ENCODE measurements at regions not wholly inside any gene's neighbourhood (a gene's known extent, or its start where the extent isn't known, plus 50 kb on each side); places are given as distances from the start of the nearest gene placed in this dataset.

DNA sequence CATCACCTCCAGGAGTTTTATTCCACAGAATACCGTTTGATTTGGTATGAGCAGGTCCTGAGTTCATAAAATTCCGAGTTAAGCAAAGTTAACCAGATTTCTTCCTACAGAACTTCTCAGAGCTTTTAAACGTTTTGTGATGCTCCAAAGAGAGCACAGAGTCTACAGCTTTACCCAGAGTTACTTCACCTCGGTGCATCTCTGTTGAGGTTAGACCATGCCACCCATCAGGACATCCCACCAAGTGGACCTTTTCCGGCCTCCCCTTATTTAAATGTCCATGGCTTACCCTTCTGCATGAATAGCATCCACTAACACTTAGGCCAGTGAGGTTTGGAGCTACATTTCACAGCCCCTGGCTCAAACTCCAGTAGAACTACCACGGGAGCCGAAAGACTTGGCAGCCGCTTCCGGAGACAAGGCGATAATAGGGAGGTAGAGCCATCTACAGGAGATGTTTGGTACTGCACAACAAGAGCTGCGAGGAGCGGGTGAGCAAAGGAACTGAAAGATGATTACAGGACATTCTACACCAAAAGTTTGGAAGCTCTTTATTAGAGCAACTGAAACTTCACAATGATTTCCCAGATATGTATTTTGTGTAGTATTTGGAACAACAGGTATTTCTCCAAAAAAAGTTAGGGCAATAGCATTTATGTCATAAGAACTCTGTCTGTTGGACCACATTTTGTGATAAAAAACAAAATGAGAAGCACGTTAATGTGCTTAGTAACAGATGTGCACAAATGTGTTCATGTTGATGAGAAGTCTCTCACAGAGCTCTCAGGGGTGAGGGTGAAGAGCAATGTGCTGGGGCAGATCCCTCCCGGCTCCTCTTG lies 174.7 kb downstream of the HERPUD2 start:
- no peak overlapping the region for H3K4me3 ChIP-seq (ENCODE audit: low read depth, low read length)
- peak; percentile 75 for DNase-seq (ENCODE audit: low read depth)

DNA sequence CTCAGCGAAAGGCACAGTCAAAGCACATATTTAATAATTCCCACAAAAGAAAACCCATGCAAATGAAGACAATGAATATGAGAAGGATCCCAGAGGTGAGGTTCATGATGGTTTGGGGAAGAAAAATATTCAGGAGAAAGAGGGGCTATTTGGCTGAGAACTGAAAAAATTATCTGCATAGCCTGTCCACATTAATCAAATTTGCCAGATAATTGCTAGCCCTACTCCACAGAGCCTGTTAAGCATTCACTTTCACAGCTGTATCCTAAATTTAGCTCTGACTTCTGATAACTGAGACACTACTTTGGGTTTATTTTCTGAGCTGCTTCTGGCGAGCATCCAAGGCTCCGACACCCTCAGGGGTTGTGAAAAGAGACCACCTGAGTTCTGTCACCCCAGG lies 176.2 kb downstream of the HERPUD2 start:
- no peak for DNase-seq (ENCODE audit: low read depth)
- TF ChIP-seq, protein P1, sequence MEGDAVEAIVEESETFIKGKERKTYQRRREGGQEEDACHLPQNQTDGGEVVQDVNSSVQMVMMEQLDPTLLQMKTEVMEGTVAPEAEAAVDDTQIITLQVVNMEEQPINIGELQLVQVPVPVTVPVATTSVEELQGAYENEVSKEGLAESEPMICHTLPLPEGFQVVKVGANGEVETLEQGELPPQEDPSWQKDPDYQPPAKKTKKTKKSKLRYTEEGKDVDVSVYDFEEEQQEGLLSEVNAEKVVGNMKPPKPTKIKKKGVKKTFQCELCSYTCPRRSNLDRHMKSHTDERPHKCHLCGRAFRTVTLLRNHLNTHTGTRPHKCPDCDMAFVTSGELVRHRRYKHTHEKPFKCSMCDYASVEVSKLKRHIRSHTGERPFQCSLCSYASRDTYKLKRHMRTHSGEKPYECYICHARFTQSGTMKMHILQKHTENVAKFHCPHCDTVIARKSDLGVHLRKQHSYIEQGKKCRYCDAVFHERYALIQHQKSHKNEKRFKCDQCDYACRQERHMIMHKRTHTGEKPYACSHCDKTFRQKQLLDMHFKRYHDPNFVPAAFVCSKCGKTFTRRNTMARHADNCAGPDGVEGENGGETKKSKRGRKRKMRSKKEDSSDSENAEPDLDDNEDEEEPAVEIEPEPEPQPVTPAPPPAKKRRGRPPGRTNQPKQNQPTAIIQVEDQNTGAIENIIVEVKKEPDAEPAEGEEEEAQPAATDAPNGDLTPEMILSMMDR (IDR thresholded peaks at IDR 0.05; ENCODE audit: insufficient read depth, low read depth, low read length, missing control alignments), result no peak
- no peak overlapping the region for H3K4me3 ChIP-seq (ENCODE audit: low read depth, low read length)

More for the DNA sequence above, 174.7 kb downstream of the HERPUD2 start:
- TF ChIP-seq, protein P1 (IDR thresholded peaks at IDR 0.05; ENCODE audit: insufficient read depth, low read depth, low read length, missing control alignments), result peak; percentile 84

DNA sequence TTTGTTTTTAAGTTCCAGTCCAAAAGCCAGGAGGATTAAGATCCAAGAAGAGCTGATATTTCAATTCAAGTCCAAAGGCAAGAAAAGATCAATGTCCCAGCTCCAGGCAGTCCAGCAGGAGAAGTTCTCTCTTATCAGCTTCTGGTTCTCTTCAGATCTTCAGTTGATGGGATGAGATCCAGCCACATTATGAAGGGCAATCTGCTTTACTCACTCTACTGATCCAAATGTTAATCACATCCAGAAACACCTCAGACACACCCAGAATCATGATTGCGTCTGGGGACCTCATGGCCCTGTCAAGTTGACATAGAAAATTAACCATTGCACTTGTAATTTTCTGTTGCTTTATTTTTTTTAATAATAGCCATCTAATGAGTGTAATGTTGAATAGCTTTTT lies 178.4 kb downstream of the HERPUD2 start:
- H3K4me3 ChIP-seq (ENCODE audit: low read depth, low read length), result no peak overlapping the region
- TF ChIP-seq, protein P1 (IDR thresholded peaks at IDR 0.05; ENCODE audit: insufficient read depth, low read depth, low read length, missing control alignments), result no peak
- no peak for DNase-seq (ENCODE audit: low read depth)

DNA sequence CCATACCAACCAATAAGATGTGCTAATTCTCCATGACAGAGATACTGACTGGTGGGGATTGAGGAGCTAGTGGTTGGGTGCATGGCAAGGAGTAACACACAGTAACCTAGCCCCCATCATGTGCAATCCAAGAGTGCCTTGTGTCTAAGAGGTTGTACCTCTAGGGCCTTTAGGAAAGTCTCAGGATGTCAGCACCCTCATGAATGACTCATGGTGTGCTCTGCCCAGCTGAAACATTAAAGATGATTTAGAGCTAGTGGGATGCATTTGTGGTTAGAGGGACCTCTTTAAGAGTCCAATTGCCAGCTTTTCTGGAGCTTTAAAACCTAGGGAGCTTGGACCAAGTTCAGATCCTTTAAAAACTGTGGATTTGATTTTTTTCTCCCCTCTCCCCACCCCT lies 181.1 kb downstream of the HERPUD2 start:
- no peak for DNase-seq (ENCODE audit: low read depth)
- no peak overlapping the region for H3K4me3 ChIP-seq (ENCODE audit: low read depth, low read length)
- TF ChIP-seq, protein P1 (IDR thresholded peaks at IDR 0.05; ENCODE audit: insufficient read depth, low read depth, low read length, missing control alignments), result no peak

DNA sequence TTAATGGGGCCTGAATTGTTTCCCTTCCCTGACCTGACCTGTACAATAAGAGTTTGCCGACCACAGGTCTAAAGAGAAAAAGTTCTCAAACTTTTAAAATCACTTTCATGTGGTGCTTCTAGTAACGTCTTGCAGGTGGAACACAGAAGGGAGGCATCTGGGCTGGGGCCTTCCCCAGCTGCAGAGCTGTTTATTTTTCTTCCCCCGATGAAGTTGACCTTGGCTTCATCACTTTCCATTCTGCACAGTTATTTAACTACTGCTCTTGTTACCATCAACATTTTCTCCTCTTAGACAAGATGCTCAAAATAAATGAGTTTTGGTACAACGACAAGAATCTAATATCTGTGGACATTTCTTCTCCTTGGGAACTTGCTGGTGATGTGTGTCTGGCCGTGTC lies 181.7 kb downstream of the HERPUD2 start:
- TF ChIP-seq, protein P1 (IDR thresholded peaks at IDR 0.05; ENCODE audit: insufficient read depth, low read depth, low read length, missing control alignments), result no peak
- DNase-seq (ENCODE audit: low read depth), result no peak
- H3K4me3 ChIP-seq (ENCODE audit: low read depth, low read length), result no peak overlapping the region

DNA sequence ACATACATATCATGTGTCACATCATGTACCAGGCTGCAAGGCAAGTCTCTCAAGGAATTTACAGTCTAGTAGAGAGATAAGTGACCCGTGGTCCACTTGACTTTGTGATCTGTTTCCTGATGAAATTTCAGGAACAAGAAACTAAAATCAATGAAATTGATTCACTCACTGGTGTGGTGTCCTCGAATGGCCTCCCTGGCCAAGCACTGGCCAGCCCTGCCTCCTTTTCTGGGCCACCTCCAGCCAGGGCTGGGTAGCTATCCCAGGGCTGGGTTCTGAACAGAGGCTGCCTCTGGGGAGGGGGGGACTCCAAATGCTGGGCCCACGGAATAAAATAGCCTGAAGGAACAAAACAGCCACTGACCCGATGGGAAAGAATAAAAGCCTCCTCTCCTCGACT lies 182.2 kb downstream of the HERPUD2 start:
- DNase-seq (ENCODE audit: low read depth), result no peak
- TF ChIP-seq, protein P1 (IDR thresholded peaks at IDR 0.05; ENCODE audit: insufficient read depth, low read depth, low read length, missing control alignments), result no peak
- H3K4me3 ChIP-seq (ENCODE audit: low read depth, low read length), result no peak overlapping the region
